ENCODE measurements at regions not wholly inside any gene's neighbourhood (a gene's known extent, or its start where the extent isn't known, plus 50 kb on each side); places are given as distances from the start of the nearest gene placed in this dataset.
"Not testable (repeated sequence)": the region's sequence is repeated elsewhere in the genome, so short reads cannot be mapped to it uniquely, and the experiment has no call there.

DNA sequence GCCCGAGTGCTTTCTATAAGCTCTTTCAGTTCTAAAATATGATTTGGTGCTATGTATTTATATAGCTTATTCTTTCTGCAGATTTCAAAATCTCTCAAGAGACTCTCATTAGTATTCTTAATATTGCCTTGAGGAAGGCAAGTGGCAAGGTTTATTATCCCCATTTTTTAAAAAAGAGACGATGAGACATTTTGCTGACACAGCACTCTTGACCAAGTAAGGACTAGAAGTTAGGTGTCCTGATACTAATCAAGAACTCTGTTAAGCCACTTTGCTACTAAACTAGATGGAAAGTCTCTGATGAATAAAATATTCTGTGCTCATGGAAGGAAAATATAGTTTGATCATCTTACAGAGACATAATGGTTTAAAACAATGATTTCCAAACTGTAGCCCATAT, 164.7 kb downstream of the MZT1 start:
- TF ChIP-seq, protein P1, sequence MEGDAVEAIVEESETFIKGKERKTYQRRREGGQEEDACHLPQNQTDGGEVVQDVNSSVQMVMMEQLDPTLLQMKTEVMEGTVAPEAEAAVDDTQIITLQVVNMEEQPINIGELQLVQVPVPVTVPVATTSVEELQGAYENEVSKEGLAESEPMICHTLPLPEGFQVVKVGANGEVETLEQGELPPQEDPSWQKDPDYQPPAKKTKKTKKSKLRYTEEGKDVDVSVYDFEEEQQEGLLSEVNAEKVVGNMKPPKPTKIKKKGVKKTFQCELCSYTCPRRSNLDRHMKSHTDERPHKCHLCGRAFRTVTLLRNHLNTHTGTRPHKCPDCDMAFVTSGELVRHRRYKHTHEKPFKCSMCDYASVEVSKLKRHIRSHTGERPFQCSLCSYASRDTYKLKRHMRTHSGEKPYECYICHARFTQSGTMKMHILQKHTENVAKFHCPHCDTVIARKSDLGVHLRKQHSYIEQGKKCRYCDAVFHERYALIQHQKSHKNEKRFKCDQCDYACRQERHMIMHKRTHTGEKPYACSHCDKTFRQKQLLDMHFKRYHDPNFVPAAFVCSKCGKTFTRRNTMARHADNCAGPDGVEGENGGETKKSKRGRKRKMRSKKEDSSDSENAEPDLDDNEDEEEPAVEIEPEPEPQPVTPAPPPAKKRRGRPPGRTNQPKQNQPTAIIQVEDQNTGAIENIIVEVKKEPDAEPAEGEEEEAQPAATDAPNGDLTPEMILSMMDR (IDR thresholded peaks at IDR 0.05): no peak
- H3K4me3 ChIP-seq: no peak overlapping the region
- DNase-seq (ENCODE audit: low spot score): no peak
- no peak overlapping the region for H3K27ac ChIP-seq

GRCh38 chr13:72561791-72562190, 165.6 kb downstream of the MZT1 start:
- H3K27ac ChIP-seq: no peak overlapping the region
- TF ChIP-seq, protein P1 (IDR thresholded peaks at IDR 0.05): no peak
- H3K4me3 ChIP-seq: no peak overlapping the region
- DNase-seq (ENCODE audit: low spot score): no peak

DNA sequence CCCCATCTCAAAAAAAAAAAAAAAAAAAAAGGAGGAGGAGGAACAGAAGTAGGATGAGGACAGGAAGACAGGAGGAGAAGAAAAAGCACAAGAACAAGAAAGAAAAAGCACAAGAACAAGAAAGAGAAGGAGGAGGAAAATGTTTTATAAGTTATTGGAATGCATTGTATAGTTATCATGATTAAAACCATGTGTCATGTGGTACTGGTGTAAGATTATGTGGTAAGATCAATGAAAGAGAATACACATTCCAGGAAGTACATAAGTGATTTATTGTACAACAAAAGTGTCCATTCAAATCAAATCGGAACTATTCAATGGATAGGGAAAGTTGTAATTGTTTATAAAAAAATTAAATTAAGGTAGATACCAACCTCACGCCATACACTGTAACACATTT, 167.7 kb downstream of the MZT1 start:
- Histone ChIP-seq H3K4me3 (no peak overlapping the region), H3K27ac (no peak overlapping the region)
- TF ChIP-seq, protein P1 (IDR thresholded peaks at IDR 0.05): no peak
- DNase-seq (ENCODE audit: low spot score): no peak

- TF ChIP-seq, protein P1 (IDR thresholded peaks at IDR 0.05): no peak
- Histone ChIP-seq H3K27ac (no peak overlapping the region), H3K4me3 (no peak overlapping the region)
- DNase-seq (ENCODE audit: low spot score): no peak
These were observed 170.5 kb downstream of the MZT1 start for GRCh38 chr13:72556945-72557344.

- TF ChIP-seq, protein P1 (IDR thresholded peaks at IDR 0.05): no peak
- Histone ChIP-seq H3K27ac (no peak overlapping the region), H3K4me3 (no peak overlapping the region)
- DNase-seq (ENCODE audit: low spot score): no peak
These were observed 171.8 kb downstream of the MZT1 start for GRCh38 chr13:72555601-72556000.

GRCh38 chr13:72552731-72553130, 174.7 kb downstream of the MZT1 start:
- TF ChIP-seq, protein P1 (IDR thresholded peaks at IDR 0.05): no peak
- H3K27ac ChIP-seq: no peak overlapping the region
- no peak overlapping the region for H3K4me3 ChIP-seq
- no peak for DNase-seq (ENCODE audit: low spot score)

DNA sequence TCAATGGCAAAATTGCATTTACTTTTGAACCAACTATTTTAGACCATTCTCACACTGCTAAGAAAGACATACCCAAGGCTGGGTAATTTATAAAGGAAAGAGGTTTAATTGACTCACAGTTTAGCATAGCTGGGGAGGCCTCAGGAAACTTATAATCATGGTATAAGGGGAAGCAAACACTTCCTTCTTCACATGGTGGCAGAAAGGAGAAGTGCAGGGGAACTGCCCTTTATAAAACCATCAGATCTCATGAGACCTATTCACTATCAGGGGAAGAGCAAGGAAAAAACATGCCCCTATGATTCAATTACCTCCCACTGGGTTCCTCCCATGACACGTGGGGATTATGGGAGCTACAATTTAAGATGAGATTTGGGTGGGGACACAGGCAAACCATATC, 181.5 kb downstream of the MZT1 start:
- not testable (repeated sequence) for H3K4me3 ChIP-seq; DNase-seq (ENCODE audit: low spot score); H3K27ac ChIP-seq

Measured in coronary artery (tissue), 2 donors.